Upper lobe of right lung (tissue), 1 donor: ENCODE measurements at regions not wholly inside any gene's neighbourhood (a gene's known extent, or its start where the extent isn't known, plus 50 kb on each side); places are given as distances from the start of the nearest gene placed in this dataset.

Experiments
- ATAC-seq: fragments of 200-7000 bp; cut with Tn5 transposase; one replicate; pipeline ENCODE4 v1.9.1; 2020; ENCODE audit warnings: mild to moderate bottlenecking, moderate library complexity
- DNase-seq: peaks from one replicate; pipeline ENCODE4 v3.0.0-alpha.2; 2020
- H3K27ac ChIP-seq: fragments of 200-600 bp; one replicate; pipeline ENCODE4 v1.8.0; 2022
- H3K27me3 ChIP-seq: fragments of 200-600 bp; one replicate; pipeline ENCODE4 v1.8.0; 2022; ENCODE audit warnings: mild to moderate bottlenecking
- H3K36me3 ChIP-seq: fragments of 200-600 bp; one replicate; pipeline ENCODE4 v1.8.0; 2022
- H3K4me1 ChIP-seq: fragments of 200-600 bp; one replicate; pipeline ENCODE4 v1.8.0; 2022
- H3K4me3 ChIP-seq: fragments of 200-600 bp; one replicate; pipeline ENCODE4 v1.8.0; 2022; ENCODE audit warnings: mild to moderate bottlenecking
- H3K9me3 ChIP-seq: fragments of 200-600 bp; one replicate; pipeline ENCODE4 v1.8.0; 2022
- CTCF ChIP-seq: fragments of 200-600 bp; IDR thresholded peaks from one replicate; pipeline ENCODE4 v1.8.0; 2022; ENCODE audit warnings: antibody characterized with exemption
- intact Hi-C: fragments of 100-400 bp; cut with DNase I; formaldehyde crosslinking; loops from one replicate; pipeline ENCODE4 v1.11.0; 2022
- donor health status: DM: no; HTN: yes; CAD: no; lungs with severe emphysema.

GRCh38 chr10:111200505-111201186 is 123.8 kb downstream of the ADRA2A start:
- intact Hi-C loops = no loop called here
- ATAC-seq (no peak), DNase-seq (no peak)
- TF ChIP-seq CTCF = no peak
- Histone ChIP-seq H3K9me3 (no peaks in the 10 kb centered on the region), H3K4me1 (no peaks in the 10 kb centered on the region), H3K4me3 (no peak overlapping the region), H3K36me3 (no peaks in the 10 kb centered on the region), H3K27ac (no peak overlapping the region), H3K27me3 (no peaks in the 10 kb centered on the region)

GRCh38 chr10:111203615-111204014 is 126.8 kb downstream of the ADRA2A start:
- no peak for ATAC-seq
- DNase-seq = no peak
- no peaks in the 10 kb centered on the region for H3K9me3 ChIP-seq
- H3K4me1 ChIP-seq = no peaks in the 10 kb centered on the region
- no peaks in the 10 kb centered on the region for H3K27me3 ChIP-seq
- no peak overlapping the region for H3K4me3 ChIP-seq
- intact Hi-C loops = no loop called here
- no peak for TF ChIP-seq CTCF
- H3K27ac ChIP-seq = no peak overlapping the region
- no peaks in the 10 kb centered on the region for H3K36me3 ChIP-seq

- Histone ChIP-seq H3K4me1 (no peaks in the 10 kb centered on the region), H3K27ac (no peak overlapping the region), H3K36me3 (no peaks in the 10 kb centered on the region), H3K9me3 (no peaks in the 10 kb centered on the region), H3K4me3 (no peak overlapping the region), H3K27me3 (no peaks in the 10 kb centered on the region)
- DNase-seq (no peak), ATAC-seq (no peak)
- TF ChIP-seq CTCF = no peak
- intact Hi-C loops = no loop called here
Measured at GRCh38 chr10:111204838-111205237, 128.0 kb downstream of the ADRA2A start.

- H3K27ac ChIP-seq = no peak overlapping the region
- intact Hi-C loops = no loop called here
- no peak overlapping the region for H3K4me3 ChIP-seq
- ATAC-seq (no peak), DNase-seq (no peak)
- no peaks in the 10 kb centered on the region for H3K36me3 ChIP-seq
- H3K9me3 ChIP-seq = no peaks in the 10 kb centered on the region
- H3K4me1 ChIP-seq = no peaks in the 10 kb centered on the region
- H3K27me3 ChIP-seq = no peaks in the 10 kb centered on the region
- TF ChIP-seq CTCF = no peak
Measured at GRCh38 chr10:111206521-111206920, 129.7 kb downstream of the ADRA2A start.

- no peaks in the 10 kb centered on the region for H3K27me3 ChIP-seq
- no peaks in the 10 kb centered on the region for H3K36me3 ChIP-seq
- H3K27ac ChIP-seq = no peak overlapping the region
- no peak overlapping the region for H3K4me3 ChIP-seq
- peak; percentile 28 for TF ChIP-seq CTCF
- no peaks in the 10 kb centered on the region for H3K4me1 ChIP-seq
- DNase-seq (no peak), ATAC-seq (no peak)
- H3K9me3 ChIP-seq = no peaks in the 10 kb centered on the region
- intact Hi-C loops = no loop called here
Measured at GRCh38 chr10:111207500-111207899, 130.7 kb downstream of the ADRA2A start.

GRCh38 chr10:111208951-111209350 is 132.1 kb downstream of the ADRA2A start:
- H3K36me3 ChIP-seq = no peaks in the 10 kb centered on the region
- H3K4me1 ChIP-seq = no peaks in the 10 kb centered on the region
- H3K27ac ChIP-seq = no peak overlapping the region
- intact Hi-C loops = no loop called here
- no peaks in the 10 kb centered on the region for H3K27me3 ChIP-seq
- no peak overlapping the region for H3K4me3 ChIP-seq
- H3K9me3 ChIP-seq = no peaks in the 10 kb centered on the region
- TF ChIP-seq CTCF = no peak
- DNase-seq = no peak
- ATAC-seq = no peak
